Esophagus squamous epithelium (tissue), 4 donors: ENCODE measurements at regions not wholly inside any gene's neighbourhood (a gene's known extent, or its start where the extent isn't known, plus 50 kb on each side); places are given as distances from the start of the nearest gene placed in this dataset.

Experiments
- CTCF ChIP-seq, 6 experiments: fragments of 450-650 bp in 4 of 6; fragments of 200-600 bp in 2 of 6; sonication (generic) in 2 of 6; IDR thresholded peaks; one replicate each; pipeline ENCODE4 v1.5.1; 2016 to 2019; ENCODE audit warnings: antibody characterized with exemption in 6 of 6, mild to moderate bottlenecking in 4 of 6, moderate library complexity in 4 of 6
- POLR2A ChIP-seq, 4 donors: fragments of 450-650 bp; IDR thresholded peaks; one replicate each; pipeline ENCODE4 v1.6.1; 2017; ENCODE audit warnings: antibody characterized with exemption in 4 of 4, mild to moderate bottlenecking in 4 of 4, moderate library complexity in 3 of 4

GRCh38 chr1:219825355-219825754 lies 103.0 kb downstream of the SLC30A10 start:
- TF ChIP-seq CTCF (IDR thresholded peaks at IDR 0.05) = no peak
- TF ChIP-seq POLR2A (IDR thresholded peaks at IDR 0.05) = no peak
